ENCODE measurements at regions not wholly inside any gene's neighbourhood (a gene's known extent, or its start where the extent isn't known, plus 50 kb on each side); places are given as distances from the start of the nearest gene placed in this dataset.

- TF ChIP-seq CTCF (IDR thresholded peaks at IDR 0.05; ENCODE audit: insufficient read depth, low read depth, low read length) (no peak), EZH2 (IDR thresholded peaks at IDR 0.05; ENCODE audit: insufficient read depth, low read length) (no peak)
Measured at GRCh38 chr13:60327511-60327910, 69.5 kb upstream of the TDRD3 start.

All from astrocyte (in vitro differentiated cells and primary cell).